Ovary (tissue), 7 donors: ENCODE measurements at regions not wholly inside any gene's neighbourhood (a gene's known extent, or its start where the extent isn't known, plus 50 kb on each side); places are given as distances from the start of the nearest gene placed in this dataset.

Experiments used
- DNase-seq, 5 donors: peaks; one replicate each; pipeline ENCODE4 v3.0.0-alpha.2; 2019 to 2020
- H3K27ac ChIP-seq, 2 donors: fragments of 200-600 bp; one replicate each; pipeline versions ENCODE4 v1.5.1 to v1.8.0; 2019 to 2022
- H3K27me3 ChIP-seq: fragments of 200-600 bp; one replicate; pipeline ENCODE4 v1.8.0; 2022
- H3K36me3 ChIP-seq: fragments of 200-600 bp; sonication (generic); one replicate; pipeline ENCODE4 v1.5.1; 2019
- H3K4me1 ChIP-seq: one replicate; pipeline ENCODE4 v1.8.1; 2013; ENCODE audit warnings: mild to moderate bottlenecking, moderate library complexity; ENCODE audit not compliant: insufficient read depth
- H3K4me3 ChIP-seq: fragments of 200-600 bp; sonication (generic); one replicate; pipeline ENCODE4 v1.5.1; 2017
- H3K9me3 ChIP-seq, 2 donors: fragments of 200-600 bp in 1 of 2; sonication (generic) in 1 of 2; one replicate each; pipeline versions ENCODE4 v1.5.1 to v1.8.1; 2013 to 2019; ENCODE audit warnings: mild to moderate bottlenecking in 1 of 2, moderate library complexity in 1 of 2
- EP300 ChIP-seq: sonication (generic); formaldehyde crosslinking; IDR thresholded peaks from one replicate; pipeline ENCODE4 v1.6.1; 2017; ENCODE audit warnings: antibody characterized with exemption
- POLR2A ChIP-seq: fragments of 450-650 bp; IDR thresholded peaks from one replicate; pipeline ENCODE4 v1.6.1; 2017; ENCODE audit warnings: antibody characterized with exemption, mild to moderate bottlenecking, moderate library complexity
- WGBS, 3 donors: extraction: QIAGEN DNeasy Blood & Tissue Kit in 1 of 3; methylation state at CpG; one replicate each; pipeline versions ENCODE4 v1.1.5 to v1.1.7; 2013 to 2017; 5-methylcytosine and 5-hydroxymethylcytosine counted together
- intact Hi-C, 4 donors: fragments of 100-400 bp; cut with DNase I; formaldehyde crosslinking; loops; one replicate each; pipeline versions ENCODE4 v1.11.0 to v1.15.1; 2022 to 2023
- TF ChIP-seq, protein P1 (sequence below), 3 donors: fragments of 450-650 bp in 2 of 3; fragments of 200-600 bp in 1 of 3; IDR thresholded peaks; one replicate each; pipeline versions ENCODE4 v1.5.1 to v1.8.0; 2016 to 2022; ENCODE audit warnings: antibody characterized with exemption in 3 of 3, mild to moderate bottlenecking in 1 of 3
- donor health status: DM: no; HTN: no; CAD: no; lungs with moderate emphysema.
- donor health status: DM: no; HTN: no; CAD: no.
- donor health status: Bipolar disorder and iron deficiency.
- donor health status: DM: no; HTN: no; CAD: no.
- donor health status: DM: yes; HTN: yes; CAD: no.

DNA sequence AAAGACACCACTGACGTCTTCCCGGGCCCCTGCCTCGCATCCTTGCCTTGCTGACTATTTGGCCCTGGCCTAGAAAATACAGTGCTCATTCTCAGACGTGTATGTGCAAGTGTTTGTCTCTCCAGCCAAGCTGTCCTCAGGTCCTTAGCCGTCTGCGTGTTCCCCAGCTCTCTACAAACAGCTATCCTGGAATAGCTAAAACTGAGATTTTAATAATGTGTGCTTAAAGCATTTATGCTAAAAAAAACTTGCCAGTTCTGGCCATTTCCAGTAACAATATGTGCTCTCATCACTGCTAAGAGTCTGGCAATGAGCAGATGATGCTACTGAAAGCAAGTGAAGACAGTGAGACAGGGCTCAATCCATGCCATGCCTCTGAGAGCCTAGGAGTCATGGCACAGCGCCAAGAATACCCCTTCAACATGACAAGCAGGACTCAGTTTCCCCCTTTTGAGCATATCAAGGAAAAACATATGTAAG is 55.7 kb downstream of the IRF2BP2 start:
- TF ChIP-seq POLR2A = no peak
- TF ChIP-seq, protein P1, sequence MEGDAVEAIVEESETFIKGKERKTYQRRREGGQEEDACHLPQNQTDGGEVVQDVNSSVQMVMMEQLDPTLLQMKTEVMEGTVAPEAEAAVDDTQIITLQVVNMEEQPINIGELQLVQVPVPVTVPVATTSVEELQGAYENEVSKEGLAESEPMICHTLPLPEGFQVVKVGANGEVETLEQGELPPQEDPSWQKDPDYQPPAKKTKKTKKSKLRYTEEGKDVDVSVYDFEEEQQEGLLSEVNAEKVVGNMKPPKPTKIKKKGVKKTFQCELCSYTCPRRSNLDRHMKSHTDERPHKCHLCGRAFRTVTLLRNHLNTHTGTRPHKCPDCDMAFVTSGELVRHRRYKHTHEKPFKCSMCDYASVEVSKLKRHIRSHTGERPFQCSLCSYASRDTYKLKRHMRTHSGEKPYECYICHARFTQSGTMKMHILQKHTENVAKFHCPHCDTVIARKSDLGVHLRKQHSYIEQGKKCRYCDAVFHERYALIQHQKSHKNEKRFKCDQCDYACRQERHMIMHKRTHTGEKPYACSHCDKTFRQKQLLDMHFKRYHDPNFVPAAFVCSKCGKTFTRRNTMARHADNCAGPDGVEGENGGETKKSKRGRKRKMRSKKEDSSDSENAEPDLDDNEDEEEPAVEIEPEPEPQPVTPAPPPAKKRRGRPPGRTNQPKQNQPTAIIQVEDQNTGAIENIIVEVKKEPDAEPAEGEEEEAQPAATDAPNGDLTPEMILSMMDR (IDR thresholded peaks at IDR 0.05) = no peak
- TF ChIP-seq EP300 = no peak
- Histone ChIP-seq H3K27ac (no peak overlapping the region), H3K4me3 (no peak overlapping the region), H3K36me3 (no peaks in the 10 kb centered on the region), H3K27me3 (no peaks in the 10 kb centered on the region), H3K4me1 (peaks cover 2% of the 10 kb centered on the region), H3K9me3 (no peaks in the 10 kb centered on the region)
- 73 to 82% (median 80%) methylated on average over 7 of the region's 7 CpGs for WGBS, 3 donors
- DNase-seq = peak in 2 of 5 donors; percentile 24 to 39
- intact Hi-C loops = no loop called here

DNA sequence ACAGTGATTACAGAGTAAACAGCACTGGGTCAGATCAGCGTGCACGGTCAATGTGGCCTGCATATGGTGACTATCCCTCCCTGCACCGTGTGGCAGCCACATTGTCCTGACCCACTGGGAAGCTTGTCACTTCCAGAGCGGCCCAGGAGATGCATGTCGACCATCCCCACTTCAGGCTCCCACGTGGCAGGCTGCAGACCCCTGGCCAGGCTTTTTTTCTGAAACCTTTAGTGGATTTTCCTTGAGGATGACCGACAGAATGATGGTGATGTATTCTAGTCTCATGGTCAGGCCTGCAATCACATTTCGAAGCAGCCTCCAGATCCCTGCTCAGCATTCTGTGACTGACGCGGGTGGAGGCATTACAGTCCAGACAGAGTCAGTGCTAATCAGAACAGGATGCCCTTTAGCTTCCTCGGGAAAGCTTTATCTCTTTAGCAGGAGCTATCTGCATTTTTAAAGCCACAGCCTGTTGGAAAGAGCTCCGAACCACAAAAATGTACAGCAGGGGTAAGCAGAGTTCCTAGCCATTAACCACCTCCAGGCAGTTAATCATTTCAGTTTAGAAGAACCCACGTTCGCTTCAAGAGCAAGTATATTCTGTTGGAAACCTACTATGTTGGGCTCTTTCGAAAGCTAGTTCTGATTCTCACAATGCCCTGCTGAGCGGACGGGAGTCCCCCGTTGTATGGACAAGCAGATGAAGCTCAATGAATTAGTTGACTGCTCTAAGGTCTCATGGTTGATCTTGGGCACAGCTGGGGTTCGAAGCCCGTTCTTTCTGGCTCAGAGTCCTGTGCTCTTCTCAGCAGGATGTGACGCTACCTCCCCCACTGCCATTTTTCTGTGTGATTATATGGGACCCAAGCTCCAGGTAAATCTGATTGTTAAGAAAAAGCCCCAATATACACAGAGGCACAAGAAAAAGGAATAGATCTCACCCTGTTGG is 56.5 kb downstream of the IRF2BP2 start:
- Histone ChIP-seq H3K36me3 (no peaks in the 10 kb centered on the region), H3K9me3 (no peaks in the 10 kb centered on the region), H3K4me1 (peaks cover 2% of the 10 kb centered on the region), H3K27me3 (no peaks in the 10 kb centered on the region), H3K4me3 (no peak overlapping the region), H3K27ac (peak overlapping the region in 1 of 2 donors; percentile 10)
- TF ChIP-seq, protein P1 (IDR thresholded peaks at IDR 0.05) = no peak
- TF ChIP-seq EP300 = no peak
- TF ChIP-seq POLR2A = no peak
- peak in 2 of 5 donors; percentile 19 to 25 for DNase-seq
- intact Hi-C loops = no loop called here
- 48 to 52% (median 50%) methylated on average over 21 of the region's 21 CpGs for WGBS, 3 donors

DNA sequence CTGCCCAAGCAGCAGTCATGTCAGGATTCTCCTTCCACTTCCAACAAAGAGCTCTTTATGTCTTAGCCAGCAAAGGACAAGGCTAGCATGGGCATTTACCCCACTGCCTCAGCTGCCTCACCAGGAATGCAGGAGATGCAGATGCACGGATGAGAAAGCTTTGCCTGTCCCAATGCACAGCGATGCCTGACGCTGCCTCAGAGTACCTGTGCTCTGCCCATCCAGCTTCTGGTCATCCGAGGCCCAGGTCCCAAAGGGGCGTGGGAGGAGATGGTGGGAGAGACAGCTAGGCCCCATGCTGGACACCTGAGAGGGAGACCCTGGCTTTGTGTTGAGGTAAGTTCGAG is 59.0 kb downstream of the IRF2BP2 start:
- Histone ChIP-seq H3K36me3 (no peaks in the 10 kb centered on the region), H3K9me3 (no peaks in the 10 kb centered on the region), H3K4me3 (no peak overlapping the region), H3K27ac (no peak overlapping the region), H3K27me3 (no peaks in the 10 kb centered on the region), H3K4me1 (peaks cover 3% of the 10 kb centered on the region)
- intact Hi-C loops = no loop called here
- TF ChIP-seq, protein P1 (IDR thresholded peaks at IDR 0.05) = no peak
- TF ChIP-seq EP300 (no peak), POLR2A (no peak)
- 79 to 90% (median 82%) methylated on average over 6 of the region's 6 CpGs for WGBS, 3 donors
- peak in 2 of 5 donors; percentile 10 to 14 for DNase-seq

DNA sequence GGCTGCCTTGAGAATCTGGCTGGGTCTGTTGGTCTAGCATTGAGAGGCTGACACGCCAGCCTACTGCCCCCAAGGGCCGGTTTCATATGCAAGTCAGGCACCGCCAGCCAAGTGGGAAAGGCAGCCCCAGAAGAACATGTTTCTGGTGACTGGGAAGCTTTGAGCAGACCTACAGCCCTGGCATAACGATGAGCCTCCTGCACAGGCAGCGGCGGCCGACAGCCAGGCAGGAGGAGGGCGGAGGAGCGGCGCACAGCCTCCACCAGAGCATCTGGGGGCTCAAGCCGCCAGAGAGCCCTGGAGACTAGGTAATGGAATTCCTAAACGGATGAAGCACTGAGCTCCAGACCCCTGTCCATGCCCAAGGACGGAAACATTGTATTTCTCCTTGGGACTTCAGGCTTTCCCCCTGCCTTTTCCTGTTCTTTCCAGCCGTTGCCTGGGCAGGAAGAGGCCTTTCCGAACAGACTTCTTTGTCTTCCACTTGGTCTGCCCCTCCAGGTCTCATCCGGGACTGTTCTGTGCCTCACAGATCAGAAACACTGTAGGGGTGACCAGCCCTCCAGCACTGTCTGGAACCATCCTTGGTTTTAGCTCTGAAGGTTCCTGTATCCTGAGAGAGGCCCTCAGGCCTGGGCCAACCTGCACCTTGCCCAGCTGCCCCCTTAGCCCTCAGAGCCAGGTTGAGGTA is 59.5 kb downstream of the IRF2BP2 start:
- H3K36me3 ChIP-seq = no peaks in the 10 kb centered on the region
- no peak for TF ChIP-seq POLR2A
- TF ChIP-seq EP300 = no peak
- TF ChIP-seq, protein P1 (IDR thresholded peaks at IDR 0.05) = no peak
- 87 to 90% (median 87%) methylated on average over 16 of the region's 16 CpGs for WGBS, 3 donors
- H3K27me3 ChIP-seq = no peaks in the 10 kb centered on the region
- H3K4me1 ChIP-seq = peaks cover 7% of the 10 kb centered on the region
- no peaks in the 10 kb centered on the region for H3K9me3 ChIP-seq
- no peak overlapping the region for H3K4me3 ChIP-seq
- no peak for DNase-seq
- no peak overlapping the region for H3K27ac ChIP-seq
- intact Hi-C loops = no loop called here
